Fibroblast of lung (primary cell): ENCODE measurements at regions not wholly inside any gene's neighbourhood (a gene's known extent, or its start where the extent isn't known, plus 50 kb on each side); places are given as distances from the start of the nearest gene placed in this dataset.

Source experiments
- DNase-seq, 2 donors: peaks; one replicate each; pipeline versions ENCODE4 v3.0.0 to v3.0.0-alpha.2; 2010; ENCODE audit warnings: low read depth in 2 of 2
- H2AFZ ChIP-seq: 2 replicates; pipeline ENCODE4 v1.5.1; 2012; ENCODE audit warnings: low read length, control low read depth, inconsistent platforms
- H3K27ac ChIP-seq: 2 replicates; pipeline ENCODE4 v1.5.1; 2011; ENCODE audit warnings: low read length, control low read depth; ENCODE audit not compliant: insufficient read depth
- H3K27me3 ChIP-seq: 2 replicates; pipeline ENCODE4 v1.5.1; 2011; ENCODE audit warnings: mild to moderate bottlenecking, low read length; ENCODE audit not compliant: control insufficient read depth, insufficient read depth
- H3K36me3 ChIP-seq: 2 replicates; pipeline ENCODE4 v1.5.1; 2011; ENCODE audit warnings: low read length; ENCODE audit not compliant: control insufficient read depth, insufficient read depth
- H3K4me1 ChIP-seq: 2 replicates; pipeline ENCODE4 v1.5.1; 2011; ENCODE audit warnings: low read length; ENCODE audit not compliant: control insufficient read depth, insufficient read depth; ENCODE audit errors: extremely low read depth
- H3K4me2 ChIP-seq: 2 replicates; pipeline ENCODE4 v1.5.1; 2011; ENCODE audit warnings: low read length, control low read depth; ENCODE audit not compliant: insufficient read depth; ENCODE audit errors: extremely low read depth
- H3K4me3 ChIP-seq, 4 experiments: fragments of 200-600 bp in 1 of 4; sonication (generic) in 1 of 4; replicated peaks in 1 of 4; 2 replicates each; pipeline ENCODE4 v1.5.1; 2011 to 2016; ENCODE audit warnings: low read length in 4 of 4, low read depth in 3 of 4, mild to moderate bottlenecking in 3 of 4, control low read depth in 2 of 4, inconsistent platforms in 1 of 4, mixed read lengths in 1 of 4; ENCODE audit not compliant: insufficient read depth in 1 of 4; ENCODE audit errors: control extremely low read depth in 1 of 4
- H3K79me2 ChIP-seq: 2 replicates; pipeline ENCODE4 v1.5.1; 2012; ENCODE audit warnings: mild to moderate bottlenecking, low read length, inconsistent platforms; ENCODE audit not compliant: control insufficient read depth, insufficient read depth
- H3K9ac ChIP-seq: 2 replicates; pipeline ENCODE4 v1.5.1; 2011; ENCODE audit warnings: mild to moderate bottlenecking, low read length, control low read depth; ENCODE audit not compliant: insufficient read depth
- H3K9me3 ChIP-seq: 2 replicates; pipeline ENCODE4 v1.5.1; 2012; ENCODE audit warnings: low read depth, low read length; ENCODE audit not compliant: control insufficient read depth, insufficient read depth
- H4K20me1 ChIP-seq: 2 replicates; pipeline ENCODE4 v1.5.1; 2011; ENCODE audit warnings: low read length; ENCODE audit not compliant: control insufficient read depth, insufficient read depth; ENCODE audit errors: extremely low read depth
- EZH2 ChIP-seq: IDR thresholded peaks from 2 replicates; pipeline ENCODE4 v1.5.1; 2012; ENCODE audit warnings: low read length, control low read depth, mild to moderate bottlenecking; ENCODE audit errors: missing control alignments
- TF ChIP-seq, protein P1 (sequence below), 2 donors: IDR thresholded peaks in 1 of 2; conservative IDR thresholded peaks in 1 of 2; 1 replicate in 1 of 2; 2 replicates in 1 of 2; pipeline ENCODE4 v1.5.1; 2011 to 2012; ENCODE audit warnings: low read length in 2 of 2, control low read depth in 1 of 2, inconsistent platforms in 1 of 2, low read depth in 1 of 2, mild to moderate bottlenecking in 1 of 2

DNA sequence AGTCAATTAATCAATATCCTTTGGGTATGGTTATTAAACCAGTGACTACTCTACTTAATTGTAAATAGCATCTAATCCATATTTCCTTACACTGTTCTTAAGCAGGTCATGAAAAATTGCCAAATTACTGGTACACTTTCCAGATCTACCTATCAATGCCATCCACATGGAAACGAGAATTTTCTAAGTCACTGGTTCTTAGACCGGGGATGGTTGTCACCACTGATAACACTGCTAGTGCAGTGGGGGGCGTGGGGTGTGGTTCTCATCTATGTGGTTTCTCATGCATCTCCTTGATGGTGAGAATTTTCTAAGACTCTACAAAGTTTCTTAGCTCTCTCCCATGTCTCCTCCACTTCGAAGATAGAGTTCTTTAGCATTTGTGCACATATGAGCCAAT, 63.7 kb upstream of the COG2 start:
- Histone ChIP-seq H3K27ac (no peak overlapping the region), H2AFZ (no peak overlapping the region), H4K20me1 (no peaks in the 10 kb centered on the region)

DNA sequence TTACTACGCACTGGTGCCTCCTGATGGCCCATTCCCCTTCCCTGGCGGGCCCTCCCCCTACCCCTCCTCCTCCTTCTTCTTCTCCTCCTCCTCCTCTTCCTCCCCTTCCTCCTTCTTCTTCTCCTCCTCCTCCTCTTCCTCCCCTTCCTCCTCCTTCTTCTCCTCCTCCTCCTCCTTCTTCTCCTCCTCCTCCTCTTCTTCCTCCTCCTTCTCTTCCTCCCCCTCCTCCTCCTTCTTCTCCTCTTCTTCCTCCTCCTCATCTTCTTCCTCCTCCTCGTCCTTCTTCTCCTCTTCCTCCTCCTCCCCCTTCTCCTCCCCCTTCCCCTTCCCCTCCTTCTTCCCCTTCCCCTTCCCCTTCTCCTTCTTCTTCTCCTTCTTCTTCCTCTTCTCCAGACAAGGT, 64.7 kb upstream of the COG2 start:
- Histone ChIP-seq H3K79me2 (no peaks in the 10 kb centered on the region), H3K27me3 (no peaks in the 10 kb centered on the region), H3K27ac (no peak overlapping the region), H3K9me3 (no peaks in the 10 kb centered on the region), H3K4me2 (no peak overlapping the region), H3K9ac (no peak overlapping the region), H2AFZ (no peak overlapping the region), H4K20me1 (no peaks in the 10 kb centered on the region), H3K4me1 (no peaks in the 10 kb centered on the region), H3K36me3 (no peaks in the 10 kb centered on the region), H3K4me3 (no peak overlapping the region)
- no peak for DNase-seq
- TF ChIP-seq, protein P1, sequence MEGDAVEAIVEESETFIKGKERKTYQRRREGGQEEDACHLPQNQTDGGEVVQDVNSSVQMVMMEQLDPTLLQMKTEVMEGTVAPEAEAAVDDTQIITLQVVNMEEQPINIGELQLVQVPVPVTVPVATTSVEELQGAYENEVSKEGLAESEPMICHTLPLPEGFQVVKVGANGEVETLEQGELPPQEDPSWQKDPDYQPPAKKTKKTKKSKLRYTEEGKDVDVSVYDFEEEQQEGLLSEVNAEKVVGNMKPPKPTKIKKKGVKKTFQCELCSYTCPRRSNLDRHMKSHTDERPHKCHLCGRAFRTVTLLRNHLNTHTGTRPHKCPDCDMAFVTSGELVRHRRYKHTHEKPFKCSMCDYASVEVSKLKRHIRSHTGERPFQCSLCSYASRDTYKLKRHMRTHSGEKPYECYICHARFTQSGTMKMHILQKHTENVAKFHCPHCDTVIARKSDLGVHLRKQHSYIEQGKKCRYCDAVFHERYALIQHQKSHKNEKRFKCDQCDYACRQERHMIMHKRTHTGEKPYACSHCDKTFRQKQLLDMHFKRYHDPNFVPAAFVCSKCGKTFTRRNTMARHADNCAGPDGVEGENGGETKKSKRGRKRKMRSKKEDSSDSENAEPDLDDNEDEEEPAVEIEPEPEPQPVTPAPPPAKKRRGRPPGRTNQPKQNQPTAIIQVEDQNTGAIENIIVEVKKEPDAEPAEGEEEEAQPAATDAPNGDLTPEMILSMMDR (conservative IDR thresholded peaks at IDR 0.05 in 1 of 2, IDR thresholded peaks at IDR 0.05 in 1 of 2; ENCODE audit: low read depth in 1 of 2, low read length in 2 of 2), result no peak
- no peak for TF ChIP-seq EZH2

More for the DNA sequence above, 63.7 kb upstream of the COG2 start:
- Histone ChIP-seq H3K36me3 (no peaks in the 10 kb centered on the region), H3K79me2 (no peaks in the 10 kb centered on the region), H3K9me3 (no peaks in the 10 kb centered on the region), H3K27me3 (no peaks in the 10 kb centered on the region), H3K4me2 (no peak overlapping the region), H3K4me1 (no peaks in the 10 kb centered on the region), H3K9ac (no peak overlapping the region), H3K4me3 (no peak overlapping the region)
- TF ChIP-seq, protein P1 (conservative IDR thresholded peaks at IDR 0.05 in 1 of 2, IDR thresholded peaks at IDR 0.05 in 1 of 2; ENCODE audit: low read depth in 1 of 2, low read length in 2 of 2), result no peak
- TF ChIP-seq EZH2, result no peak
- DNase-seq, result no peak

DNA sequence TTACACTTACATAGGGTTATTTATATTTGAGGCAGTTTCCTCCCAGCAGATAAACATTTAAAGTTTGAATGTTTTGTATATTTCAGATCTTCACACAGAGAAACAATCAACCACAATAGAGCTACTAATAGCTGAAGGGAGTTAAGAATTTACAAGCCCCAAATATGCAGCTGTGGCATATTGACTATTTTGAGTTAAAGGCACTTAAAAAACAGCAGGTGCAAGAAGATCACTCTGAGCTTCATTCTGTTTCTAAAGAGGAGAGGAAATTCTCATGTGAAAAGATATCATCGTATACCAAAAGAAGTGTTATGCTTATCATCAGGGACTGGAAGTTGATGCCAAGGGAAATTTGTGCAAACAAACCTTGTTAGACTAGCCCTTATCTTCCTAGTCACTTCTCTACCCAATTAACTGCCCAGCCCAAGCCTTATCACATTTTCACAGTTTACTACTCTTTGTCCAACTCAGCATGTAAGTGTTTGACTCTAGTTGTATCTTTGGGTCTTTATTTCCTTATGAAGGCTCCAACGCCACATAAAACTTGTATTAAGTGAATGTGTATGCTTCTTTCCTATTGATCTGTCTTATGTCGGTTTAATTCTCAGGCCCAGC, 66.3 kb upstream of the COG2 start:
- Histone ChIP-seq H4K20me1 (no peaks in the 10 kb centered on the region), H3K4me1 (no peaks in the 10 kb centered on the region), H3K4me2 (no peak overlapping the region), H3K4me3 (no peak overlapping the region), H3K9me3 (no peaks in the 10 kb centered on the region), H3K79me2 (no peaks in the 10 kb centered on the region), H3K27me3 (no peaks in the 10 kb centered on the region), H3K27ac (no peak overlapping the region), H3K9ac (no peak overlapping the region), H3K36me3 (no peaks in the 10 kb centered on the region), H2AFZ (no peak overlapping the region)
- DNase-seq, result no peak
- TF ChIP-seq, protein P1 (conservative IDR thresholded peaks at IDR 0.05 in 1 of 2, IDR thresholded peaks at IDR 0.05 in 1 of 2; ENCODE audit: low read depth in 1 of 2, low read length in 2 of 2), result no peak
- no peak for TF ChIP-seq EZH2
